H1 (cell line): ENCODE measurements at regions not wholly inside any gene's neighbourhood (a gene's known extent, or its start where the extent isn't known, plus 50 kb on each side); places are given as distances from the start of the nearest gene placed in this dataset.

Experiments
- CTCF ChIA-PET: fragments of 300-600 bp; sonication (Branson Sonifier 250); formaldehyde crosslinking; loops from one replicate; lab custom pipeline; 2021; ENCODE audit not compliant: partially characterized antibody; lab: Charles Lee
- POLR2A ChIA-PET: fragments of 300-600 bp; sonication (Branson Sonifier 250); formaldehyde crosslinking; loops from one replicate; lab custom pipeline; 2021; ENCODE audit warnings: inconsistent platforms; ENCODE audit not compliant: partially characterized antibody; lab: Charles Lee
- DNase-seq, 2 experiments: peaks; one replicate each; pipeline versions ENCODE4 v3.0.0 to v3.0.0-alpha.2; 2010 to 2022; ENCODE audit warnings: low spot score in 2 of 2, low read depth in 1 of 2, mixed read lengths in 1 of 2
- FAIRE-seq: peaks from 2 replicates; lab custom pipeline; 2011; peaks lifted over from hg19 to GRCh38; lab: Jason Lieb, UNC
- H2AFZ ChIP-seq: 2 replicates; pipeline ENCODE4 v1.8.1; 2012; ENCODE audit warnings: low read length, inconsistent platforms
- H2AK5ac ChIP-seq: 2 replicates; pipeline ENCODE4 v1.6.1; 2013; ENCODE audit warnings: low read depth, low read length
- H2BK120ac ChIP-seq: replicated peaks from 2 replicates; pipeline ENCODE3; 2013; ENCODE audit warnings: low read depth, low read length, inconsistent platforms
- H2BK12ac ChIP-seq: 2 replicates; pipeline ENCODE4 v1.6.1; 2013; ENCODE audit warnings: low read depth, low read length
- H2BK15ac ChIP-seq: 2 replicates; pipeline ENCODE4 v1.6.1; 2013; ENCODE audit warnings: low read length
- H2BK20ac ChIP-seq: 2 replicates; pipeline ENCODE4 v1.6.1; 2013; ENCODE audit warnings: low read length
- H2BK5ac ChIP-seq: 2 replicates; pipeline ENCODE4 v1.6.1; 2013; ENCODE audit warnings: low read depth, low read length
- H3K14ac ChIP-seq: 2 replicates; pipeline ENCODE4 v1.6.1; 2013; ENCODE audit warnings: inconsistent platforms; ENCODE audit not compliant: insufficient read length
- H3K18ac ChIP-seq: 2 replicates; pipeline ENCODE4 v1.6.1; 2013; ENCODE audit warnings: low read length; ENCODE audit errors: extremely low read depth
- H3K23ac ChIP-seq: 2 replicates; pipeline ENCODE4 v1.6.1; 2013; ENCODE audit warnings: inconsistent platforms; ENCODE audit not compliant: insufficient read length
- H3K23me2 ChIP-seq: 2 replicates; pipeline ENCODE4 v1.6.1; 2013; ENCODE audit warnings: low read depth, low read length
- H3K27ac ChIP-seq: 2 replicates; pipeline ENCODE4 v1.6.1; 2011; ENCODE audit warnings: low read depth, low read length, inconsistent platforms
- H3K27me3 ChIP-seq, 4 experiments: replicated peaks in 1 of 4; 1 replicate in 1 of 4; 2 replicates in 3 of 4; pipeline versions ENCODE4 v1.6.1 to v1.8.1; 2011 to 2013; ENCODE audit warnings: low read length in 3 of 4, mild to moderate bottlenecking in 3 of 4, inconsistent platforms in 2 of 4, mixed read lengths in 2 of 4, moderate library complexity in 1 of 4; ENCODE audit not compliant: control insufficient read depth in 3 of 4, insufficient read depth in 3 of 4; ENCODE audit errors: extremely low read depth in 1 of 4
- H3K36me3 ChIP-seq, 4 experiments: 2 replicates each; pipeline versions ENCODE4 v1.6.1 to v1.8.1; 2011 to 2013; ENCODE audit warnings: mild to moderate bottlenecking in 4 of 4, low read length in 3 of 4, moderate library complexity in 2 of 4, control low read depth in 1 of 4, inconsistent platforms in 1 of 4; ENCODE audit not compliant: insufficient read depth in 4 of 4, control insufficient read depth in 2 of 4
- H3K4ac ChIP-seq: replicated peaks from 2 replicates; pipeline ENCODE3; 2013; ENCODE audit warnings: low read length, low read depth, mixed read lengths, inconsistent platforms; ENCODE audit not compliant: insufficient read length
- H3K4me1 ChIP-seq, 4 experiments: replicated peaks in 1 of 4; 1 replicate in 1 of 4; 2 replicates in 3 of 4; pipeline versions ENCODE4 v1.6.1 to v1.8.1; 2011 to 2013; ENCODE audit warnings: low read length in 3 of 4, inconsistent platforms in 2 of 4, mixed read lengths in 1 of 4; ENCODE audit not compliant: insufficient read depth in 4 of 4, control insufficient read depth in 3 of 4
- H3K4me2 ChIP-seq, 2 experiments: 2 replicates each; pipeline versions ENCODE4 v1.6.1 to v1.8.1; 2011 to 2013; ENCODE audit warnings: low read depth in 2 of 2, low read length in 2 of 2, control low read depth in 1 of 2, inconsistent platforms in 1 of 2, mild to moderate bottlenecking in 1 of 2; ENCODE audit not compliant: insufficient read depth in 1 of 2
- H3K4me3 ChIP-seq, 4 experiments: fragments of 200-600, 300-600 bp in 1 of 4; sonication (generic), shearing (Covaris generic), sonication (Bioruptor Twin) in 1 of 4; 2 replicates each; pipeline versions ENCODE4 v1.5.1 to v1.8.1; 2011 to 2016; ENCODE audit warnings: low read length in 4 of 4, low read depth in 3 of 4, control low read depth in 2 of 4, inconsistent platforms in 2 of 4, mild to moderate bottlenecking in 2 of 4, mixed read lengths in 1 of 4, moderate library complexity in 1 of 4; ENCODE audit not compliant: insufficient read depth in 2 of 4; ENCODE audit errors: extremely low read depth in 1 of 4
- H3K56ac ChIP-seq: replicated peaks from 2 replicates; pipeline ENCODE3; 2013; ENCODE audit warnings: low read depth, mild to moderate bottlenecking, mixed read lengths, low read length, inconsistent platforms; ENCODE audit not compliant: insufficient read length
- H3K79me1 ChIP-seq: 2 replicates; pipeline ENCODE4 v1.6.1; 2013; ENCODE audit warnings: low read depth, low read length, control low read depth
- H3K79me2 ChIP-seq, 2 experiments: 2 replicates each; pipeline versions ENCODE4 v1.6.1 to v1.8.1; 2012 to 2013; ENCODE audit warnings: low read length in 2 of 2, mild to moderate bottlenecking in 2 of 2, inconsistent platforms in 1 of 2; ENCODE audit not compliant: insufficient read depth in 2 of 2, control insufficient read depth in 1 of 2
- H3K9ac ChIP-seq, 4 experiments: replicated peaks in 1 of 4; 1 replicate in 1 of 4; 2 replicates in 3 of 4; pipeline versions ENCODE4 v1.6.1 to v1.8.1; 2011 to 2013; ENCODE audit warnings: low read depth in 3 of 4, low read length in 3 of 4, control low read depth in 2 of 4, mild to moderate bottlenecking in 2 of 4, moderate library complexity in 2 of 4, inconsistent platforms in 1 of 4; ENCODE audit errors: extremely low read depth in 1 of 4
- H3K9me3 ChIP-seq, 2 experiments: 2 replicates each; pipeline versions ENCODE4 v1.6.1 to v1.8.1; 2012 to 2013; ENCODE audit warnings: mild to moderate bottlenecking in 2 of 2, moderate library complexity in 2 of 2, control low read depth in 1 of 2, inconsistent platforms in 1 of 2, low read depth in 1 of 2, low read length in 1 of 2, mixed read lengths in 1 of 2; ENCODE audit not compliant: insufficient read depth in 2 of 2
- H4K20me1 ChIP-seq, 2 experiments: replicated peaks in 1 of 2; 2 replicates each; pipeline versions ENCODE3 to v1.8.1; 2011 to 2013; ENCODE audit warnings: inconsistent platforms in 2 of 2, low read length in 2 of 2, mild to moderate bottlenecking in 1 of 2; ENCODE audit not compliant: insufficient read depth in 2 of 2, control insufficient read depth in 1 of 2
- H4K5ac ChIP-seq: 2 replicates; pipeline ENCODE4 v1.6.1; 2013; ENCODE audit warnings: low read length, low read depth, mixed read lengths, inconsistent platforms; ENCODE audit not compliant: insufficient read length
- H4K8ac ChIP-seq: 2 replicates; pipeline ENCODE4 v1.8.0; 2013; ENCODE audit warnings: mild to moderate bottlenecking, moderate library complexity, low read length, inconsistent platforms; ENCODE audit not compliant: insufficient read depth; ENCODE audit errors: extremely low read depth
- H4K91ac ChIP-seq: replicated peaks from 2 replicates; pipeline ENCODE3; 2013; ENCODE audit warnings: low read length, mixed read lengths, inconsistent platforms; ENCODE audit not compliant: insufficient read length
- CREB1 ChIP-seq: IDR thresholded peaks from 2 replicates; pipeline ENCODE4 v1.6.1; 2012; ENCODE audit warnings: inconsistent platforms
- CTCF ChIP-seq, 3 experiments: IDR thresholded peaks; 1 replicate in 2 of 3; 2 replicates in 1 of 3; pipeline versions ENCODE4 v1.5.1 to v1.6.1; 2011; ENCODE audit warnings: low read length in 3 of 3, mild to moderate bottlenecking in 3 of 3, inconsistent platforms in 2 of 3, low read depth in 1 of 3, moderate library complexity in 1 of 3; ENCODE audit not compliant: insufficient read depth in 1 of 3; ENCODE audit errors: control extremely low read depth in 1 of 3
- E2F6 ChIP-seq: IDR thresholded peaks from 2 replicates; pipeline ENCODE4 v1.6.1; 2012; ENCODE audit warnings: inconsistent platforms
- EGR1 ChIP-seq: IDR thresholded peaks from 2 replicates; pipeline ENCODE4 v1.6.1; 2011; ENCODE audit warnings: low read depth, low read length, borderline replicate concordance
- FOSL1 ChIP-seq: IDR thresholded peaks from 2 replicates; pipeline ENCODE4 v1.6.1; 2011; ENCODE audit warnings: mild to moderate bottlenecking, low read depth, low read length, moderate library complexity; ENCODE audit not compliant: insufficient read depth
- GTF2F1 ChIP-seq: IDR thresholded peaks from 2 replicates; pipeline ENCODE4 v1.6.1; 2012; ENCODE audit warnings: low read depth, low read length, improper control_type of control experiment, borderline replicate concordance
- PHF8 ChIP-seq: fragments of 200-600 bp; sonication (generic); conservative IDR thresholded peaks from 2 replicates; pipeline ENCODE4 v1.7.1; 2012; ENCODE audit warnings: low read depth, mild to moderate bottlenecking, inconsistent platforms, low read length, moderate library complexity
- POLR2A ChIP-seq, 2 experiments: IDR thresholded peaks; 1 replicate in 1 of 2; 2 replicates in 1 of 2; pipeline ENCODE4 v1.6.1; 2011; ENCODE audit warnings: low read depth in 2 of 2, low read length in 2 of 2, mild to moderate bottlenecking in 2 of 2; ENCODE audit errors: control extremely low read depth in 1 of 2
- POLR2AphosphoS5 ChIP-seq: IDR thresholded peaks from 2 replicates; pipeline ENCODE4 v1.6.1; 2011; ENCODE audit warnings: low read depth, low read length
- SIRT6 ChIP-seq: IDR thresholded peaks from one replicate; pipeline ENCODE4 v1.7.1; 2012; ENCODE audit warnings: low read length, inconsistent platforms
- SIX5 ChIP-seq: IDR thresholded peaks from 2 replicates; pipeline ENCODE4 v1.6.1; 2011; ENCODE audit warnings: mild to moderate bottlenecking, low read depth, low read length
- SP2 ChIP-seq: IDR thresholded peaks from 2 replicates; pipeline ENCODE4 v1.6.1; 2012; ENCODE audit warnings: mild to moderate bottlenecking, low read length, inconsistent platforms
- SRF ChIP-seq: IDR thresholded peaks from 2 replicates; pipeline ENCODE4 v1.6.1; 2011; ENCODE audit warnings: mild to moderate bottlenecking, low read depth, low read length, moderate library complexity
- SUZ12 ChIP-seq: fragments of 200-600 bp; sonication (generic); IDR thresholded peaks from 2 replicates; pipeline ENCODE4 v1.6.1; 2012; ENCODE audit warnings: mild to moderate bottlenecking, inconsistent platforms, low read length, moderate library complexity, mixed read lengths
- WGBS, 2 experiments: shearing (Covaris generic) in 1 of 2; methylation state at CpG; one replicate each; pipeline versions ENCODE4 v1.1.6 to v1.1.7; 2013 to 2015; ENCODE audit warnings: low lambda C conversion rate in 2 of 2, mixed read lengths in 2 of 2, inconsistent platforms in 1 of 2, low coverage in 1 of 2, missing lambda C conversion rate in 1 of 2; ENCODE audit not compliant: insufficient replicate concordance in 2 of 2, insufficient coverage in 1 of 2, insufficient read length in 1 of 2; ENCODE audit errors: extremely low coverage in 1 of 2, missing lambda C conversion rate in 1 of 2; 5-methylcytosine and 5-hydroxymethylcytosine counted together

GRCh38 chr4:103885152-103885551 is 165.4 kb upstream of the TACR3 start:
- Histone ChIP-seq H2AK5ac (no peak overlapping the region), H3K4me3 (no peak overlapping the region), H3K79me1 (no peaks in the 10 kb centered on the region), H4K5ac (no peak overlapping the region), H3K14ac (no peak overlapping the region), H4K91ac (no peak overlapping the region), H3K4ac (no peak overlapping the region), H3K23me2 (no peaks in the 10 kb centered on the region), H3K23ac (no peak overlapping the region), H3K27ac (no peak overlapping the region), H3K9me3 (no peaks in the 10 kb centered on the region), H3K36me3 (no peaks in the 10 kb centered on the region), H2BK20ac (no peak overlapping the region), H2AFZ (no peak overlapping the region), H3K9ac (no peak overlapping the region), H2BK15ac (no peak overlapping the region), H3K79me2 (no peaks in the 10 kb centered on the region), H3K4me1 (no peaks in the 10 kb centered on the region), H3K56ac (no peak overlapping the region), H2BK5ac (no peak overlapping the region), H4K20me1 (no peaks in the 10 kb centered on the region), H3K18ac (no peak overlapping the region), H2BK120ac (no peak overlapping the region), H3K27me3 (no peaks in the 10 kb centered on the region), H4K8ac (no peak overlapping the region), H3K4me2 (no peak overlapping the region), H2BK12ac (no peak overlapping the region)
- DNase-seq (no peak), FAIRE-seq (no peak)
- ChIA-PET CTCF (interaction anchor here (1.7 kb wide), 1 partner anchor 11 kb away, joined by 4 read pairs; no protein-coding TSS in a partner anchor), POLR2A (no interaction called here)
- 76% methylated on average over 3 of the region's 3 CpGs; no CpG with 5 or more reads in 1 of the 2 experiments for WGBS, 2 experiments
- TF ChIP-seq POLR2AphosphoS5: no peak
- no peak for TF ChIP-seq E2F6
- TF ChIP-seq SIX5: no peak
- TF ChIP-seq SRF: no peak
- no peak for TF ChIP-seq GTF2F1
- TF ChIP-seq SIRT6: no peak
- no peak for TF ChIP-seq CREB1
- TF ChIP-seq SUZ12: no peak
- TF ChIP-seq CTCF (IDR thresholded peaks at IDR 0.05; ENCODE audit: control extremely low read depth in 1 of 3, insufficient read depth in 1 of 3, low read depth in 1 of 3, low read length in 3 of 3): no peak
- TF ChIP-seq EGR1: no peak
- TF ChIP-seq FOSL1: no peak
- TF ChIP-seq PHF8: no peak
- TF ChIP-seq SP2: no peak
- no peak for TF ChIP-seq POLR2A (IDR thresholded peaks at IDR 0.05; ENCODE audit: control extremely low read depth in 1 of 2, low read depth in 2 of 2, low read length in 2 of 2)
